Hematopoietic multipotent progenitor cell treated with erythropoietin and hydrocortisone succinate and interleukin-3 and kit ligand, for 4 days (in vitro differentiated cells): ENCODE measurements at regions not wholly inside any gene's neighbourhood (a gene's known extent, or its start where the extent isn't known, plus 50 kb on each side); places are given as distances from the start of the nearest gene placed in this dataset.
"Not testable (repeated sequence)": the region's sequence is repeated elsewhere in the genome, so short reads cannot be mapped to it uniquely, and the experiment has no call there.

Experiments used
- DNase-seq: peaks from one replicate; pipeline ENCODE4 v3.0.0-alpha.2; 2015

GRCh38 chr20:40860487-40860902 is 168.1 kb upstream of the TOP1 start:
- DNase-seq: no peak

- no peak for DNase-seq
These were observed 167.1 kb upstream of the TOP1 start for GRCh38 chr20:40861427-40862008.

- DNase-seq: no peak
These were observed 165.2 kb upstream of the TOP1 start for GRCh38 chr20:40863355-40863919.

GRCh38 chr20:40864470-40864869 is 164.2 kb upstream of the TOP1 start:
- DNase-seq: no peak

GRCh38 chr20:40865095-40865494 is 163.5 kb upstream of the TOP1 start:
- no peak for DNase-seq

- no peak for DNase-seq
These were observed 162.6 kb upstream of the TOP1 start for GRCh38 chr20:40866056-40866455.

- no peak for DNase-seq
These were observed 159.9 kb upstream of the TOP1 start for GRCh38 chr20:40868551-40869217.

GRCh38 chr20:40869218-40870147 is 159.1 kb upstream of the TOP1 start:
- no peak for DNase-seq

- no peak for DNase-seq
These were observed 153.2 kb upstream of the TOP1 start for GRCh38 chr20:40875116-40876085.

- DNase-seq: not testable (repeated sequence)
These were observed 150.5 kb upstream of the TOP1 start for GRCh38 chr20:40878099-40878498.

GRCh38 chr20:40880063-40880728 is 148.4 kb upstream of the TOP1 start:
- DNase-seq: peak; percentile 49

- DNase-seq: no peak
These were observed 147.9 kb upstream of the TOP1 start for GRCh38 chr20:40880729-40881109.

GRCh38 chr20:40882152-40882551 is 146.5 kb upstream of the TOP1 start:
- DNase-seq: peak; percentile 60

GRCh38 chr20:40883097-40883496 is 145.5 kb upstream of the TOP1 start:
- DNase-seq: no peak

- peak; percentile 8 for DNase-seq
These were observed 141.5 kb upstream of the TOP1 start for GRCh38 chr20:40887105-40887504.

GRCh38 chr20:40889266-40889665 is 139.4 kb upstream of the TOP1 start:
- not testable (repeated sequence) for DNase-seq

- DNase-seq: no peak
These were observed 138.4 kb upstream of the TOP1 start for GRCh38 chr20:40890181-40890580.

GRCh38 chr20:40890635-40891034 is 138.0 kb upstream of the TOP1 start:
- no peak for DNase-seq

GRCh38 chr20:40891351-40891750 is 137.3 kb upstream of the TOP1 start:
- DNase-seq: no peak

- peak; percentile 12 for DNase-seq
These were observed 136.0 kb upstream of the TOP1 start for GRCh38 chr20:40892642-40893041.

- DNase-seq: no peak
These were observed 134.9 kb upstream of the TOP1 start for GRCh38 chr20:40893610-40894236.
